NCI-H345 treated with DMSO at 0.1 percent for 48 hours (cell line): ENCODE measurements at regions not wholly inside any gene's neighbourhood (a gene's known extent, or its start where the extent isn't known, plus 50 kb on each side); places are given as distances from the start of the nearest gene placed in this dataset.

Source experiments
- DNase-seq: peaks from one replicate; lab custom pipeline; 2025; ENCODE audit not compliant: unreplicated experiment; lab: John Stamatoyannopoulos, UW

DNA sequence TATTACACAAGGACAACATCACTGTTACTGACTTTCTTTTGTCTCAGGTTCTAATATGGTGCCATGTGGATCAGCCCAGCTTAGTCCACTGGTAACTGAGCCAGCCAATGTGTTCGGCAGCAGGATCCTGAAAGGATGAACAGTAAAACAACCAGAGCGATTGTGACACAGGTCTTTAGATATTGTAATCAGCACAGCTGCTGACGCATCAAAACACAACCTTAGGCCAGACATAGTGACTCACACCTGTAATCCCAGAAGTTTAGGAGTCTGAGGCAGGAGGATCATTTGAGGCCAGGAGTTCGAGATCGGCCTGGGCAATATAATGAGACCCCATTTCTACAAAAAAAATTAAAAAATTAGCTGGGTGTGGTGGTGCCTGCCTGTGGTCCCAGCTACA lies 183.4 kb upstream of the CDH20 start:
- no peak for DNase-seq

- no peak for DNase-seq
These were observed 179.7 kb upstream of the CDH20 start for GRCh38 chr18:61153571-61153970.

DNA sequence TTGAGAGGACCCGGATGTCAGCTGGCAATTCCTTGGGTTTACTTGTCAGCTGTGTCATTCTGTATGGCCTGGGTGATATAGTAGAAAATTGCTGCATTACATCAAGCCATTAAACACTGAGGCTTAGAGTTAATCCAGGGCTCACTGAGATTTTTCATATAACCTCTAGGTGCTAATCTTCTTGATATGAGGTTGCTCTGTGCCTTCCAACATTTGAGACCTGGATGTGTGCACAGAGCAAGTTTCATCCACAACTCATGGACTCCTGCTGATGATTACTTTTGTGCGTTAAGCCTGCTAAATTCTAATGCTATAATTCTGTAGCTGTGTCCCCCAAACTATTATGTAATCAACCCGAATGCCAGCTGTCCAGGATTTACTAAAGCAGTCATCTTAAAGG lies 178.4 kb upstream of the CDH20 start:
- DNase-seq: no peak

- no peak for DNase-seq
These were observed 177.6 kb upstream of the CDH20 start for GRCh38 chr18:61155586-61155985.

GRCh38 chr18:61157451-61157850 lies 175.8 kb upstream of the CDH20 start:
- DNase-seq: no peak

GRCh38 chr18:61159246-61159645 lies 174.0 kb upstream of the CDH20 start:
- DNase-seq: no peak

DNA sequence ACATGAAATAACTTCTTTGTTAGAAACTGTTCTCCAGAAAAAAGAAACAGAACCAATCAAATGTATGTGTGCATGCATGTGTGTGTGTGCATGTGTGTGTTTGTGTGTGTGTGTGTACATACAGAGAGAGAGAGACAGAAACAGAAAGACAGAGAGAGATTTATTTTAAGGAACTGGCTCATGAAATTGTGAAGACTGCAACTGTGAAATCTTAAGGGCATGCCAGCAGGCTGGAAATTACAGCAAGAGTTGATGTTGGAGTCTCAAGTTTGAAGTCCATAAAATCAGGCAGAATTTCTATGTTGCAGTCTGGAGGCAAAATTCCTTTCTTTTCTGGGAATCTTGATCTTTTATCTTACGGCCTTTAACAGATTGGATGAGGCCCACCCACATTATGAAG lies 168.9 kb upstream of the CDH20 start:
- no peak for DNase-seq

GRCh38 chr18:61167902-61168301 lies 165.3 kb upstream of the CDH20 start:
- no peak for DNase-seq

GRCh38 chr18:61169386-61169785 lies 163.8 kb upstream of the CDH20 start:
- no peak for DNase-seq

GRCh38 chr18:61172624-61173023 lies 160.6 kb upstream of the CDH20 start:
- no peak for DNase-seq

DNA sequence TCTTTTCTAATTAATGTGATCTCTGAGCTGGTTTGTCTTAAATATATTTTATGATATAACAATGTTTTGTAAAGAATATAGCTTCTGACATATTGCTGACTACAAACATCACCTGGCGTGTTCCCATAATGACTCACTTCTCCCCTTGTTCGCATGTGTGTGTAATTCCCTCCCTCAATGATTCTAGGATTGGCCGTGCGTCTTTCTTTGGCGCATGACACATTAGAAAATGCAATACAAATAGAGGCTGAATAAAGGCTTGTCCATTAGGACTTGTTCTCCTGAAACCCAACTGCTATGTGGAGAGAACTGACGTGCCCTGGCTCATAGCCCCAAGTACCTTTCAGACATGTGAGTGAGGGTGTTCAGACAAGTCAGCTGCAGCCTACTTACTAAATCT lies 159.7 kb upstream of the CDH20 start:
- no peak for DNase-seq

- DNase-seq: no peak
These were observed 149.4 kb upstream of the CDH20 start for GRCh38 chr18:61183798-61184197.

- no peak for DNase-seq
These were observed 145.3 kb upstream of the CDH20 start for GRCh38 chr18:61187971-61188370.

GRCh38 chr18:61189376-61189775 lies 143.9 kb upstream of the CDH20 start:
- DNase-seq: no peak

- DNase-seq: no peak
These were observed 138.5 kb upstream of the CDH20 start for GRCh38 chr18:61194726-61195125.

- no peak for DNase-seq
These were observed 136.5 kb upstream of the CDH20 start for GRCh38 chr18:61196750-61197149.

GRCh38 chr18:61198486-61198885 lies 134.7 kb upstream of the CDH20 start:
- no peak for DNase-seq

DNA sequence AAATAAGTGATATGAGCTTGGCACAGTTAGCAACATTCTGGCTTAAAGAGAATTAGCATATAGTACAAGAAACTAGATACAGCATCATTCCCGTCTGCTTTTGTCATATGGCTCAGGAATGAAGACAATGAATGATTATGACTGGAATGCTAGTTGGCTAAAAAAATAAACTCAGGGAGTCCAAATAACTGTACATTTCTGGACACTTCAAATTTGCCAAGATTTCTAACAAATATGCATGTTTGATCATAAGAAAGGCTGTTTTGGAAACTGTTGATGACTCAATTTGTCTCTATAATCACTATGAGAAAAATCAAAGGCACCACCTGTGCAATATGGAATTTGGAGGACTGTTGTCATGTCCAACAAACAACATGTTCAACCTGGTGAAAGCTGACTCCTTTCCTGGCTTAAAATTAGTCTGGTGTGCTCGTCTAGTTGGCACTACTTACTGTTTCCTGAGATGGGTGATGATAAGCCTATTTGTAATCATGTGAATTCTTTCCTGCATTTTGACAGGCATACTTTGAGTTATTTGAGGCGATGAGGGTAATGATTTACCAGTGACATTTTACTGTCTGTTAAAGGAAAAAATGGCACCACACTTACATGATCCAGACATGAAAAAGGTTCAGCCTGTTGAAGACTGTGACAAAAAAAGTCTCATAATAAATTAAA lies 133.9 kb upstream of the CDH20 start:
- no peak for DNase-seq

DNA sequence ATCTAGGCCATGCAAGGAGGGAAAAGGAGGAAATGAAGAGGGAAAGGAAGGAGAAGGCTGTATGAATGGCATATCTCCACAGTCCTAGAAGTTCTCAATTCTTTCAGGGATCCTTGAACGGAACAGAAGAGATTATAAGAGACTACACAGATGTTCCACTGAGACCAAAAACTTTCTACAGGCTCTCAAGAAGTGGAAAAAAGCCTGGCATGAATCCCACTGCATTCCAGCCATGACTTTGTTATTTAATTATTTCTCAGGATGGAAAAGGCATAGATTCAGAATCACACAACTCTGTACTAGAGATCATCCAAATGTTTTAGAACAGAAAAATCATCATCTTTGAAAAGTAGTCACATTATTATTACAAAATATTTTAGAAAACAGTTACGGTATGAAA lies 131.7 kb upstream of the CDH20 start:
- no peak for DNase-seq

DNA sequence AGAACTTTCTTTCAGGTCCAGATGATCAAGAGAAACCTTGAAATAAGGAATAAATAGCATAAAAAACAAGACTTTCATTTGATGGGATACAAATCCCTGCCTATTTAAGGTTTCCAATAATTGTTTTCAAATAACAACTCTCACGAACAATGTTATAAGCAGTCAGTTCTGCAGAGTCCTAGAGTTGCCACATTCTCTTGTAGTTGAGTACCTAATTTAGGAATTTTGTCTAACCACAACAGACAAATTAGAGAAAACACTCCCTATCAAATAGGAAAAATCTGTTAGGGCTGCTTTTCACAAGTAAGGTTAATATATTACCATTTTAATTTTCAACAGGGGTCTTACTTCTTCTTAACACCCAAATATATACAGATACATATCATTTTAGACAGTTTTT lies 130.1 kb upstream of the CDH20 start:
- no peak for DNase-seq

DNA sequence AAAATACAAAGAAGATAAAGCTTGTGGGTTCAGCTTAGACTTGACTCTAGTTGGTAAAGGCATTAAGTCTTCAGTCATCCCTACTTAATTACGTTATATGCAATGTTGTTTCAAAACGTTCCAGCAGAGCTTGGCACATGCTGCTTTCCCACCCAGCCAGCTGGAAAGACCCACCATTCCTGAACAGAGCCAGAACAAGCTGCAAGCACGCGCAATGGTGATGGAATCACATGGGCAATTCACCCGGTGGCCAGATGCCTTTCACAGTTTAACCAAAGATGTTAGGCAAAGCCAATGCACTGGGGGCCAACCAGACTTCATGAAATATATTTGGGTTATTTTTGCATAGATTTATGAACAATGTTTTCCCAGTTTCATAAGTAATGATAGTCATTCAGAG lies 123.4 kb upstream of the CDH20 start:
- no peak for DNase-seq

- DNase-seq: no peak
These were observed 117.2 kb upstream of the CDH20 start for GRCh38 chr18:61216051-61216450.

- no peak for DNase-seq
These were observed 111.0 kb upstream of the CDH20 start for GRCh38 chr18:61222206-61222605.

GRCh38 chr18:61225336-61225735 lies 107.9 kb upstream of the CDH20 start:
- no peak for DNase-seq
